Ishikawa (cell line): ENCODE measurements at regions not wholly inside any gene's neighbourhood (a gene's known extent, or its start where the extent isn't known, plus 50 kb on each side); places are given as distances from the start of the nearest gene placed in this dataset.

Source experiments
- CEBPB ChIP-seq: IDR thresholded peaks from 2 replicates; pipeline ENCODE4 v1.6.1; 2012
- CREB1 ChIP-seq: IDR thresholded peaks from 2 replicates; pipeline ENCODE4 v1.6.1; 2012; ENCODE audit warnings: low read depth
- EGR1 ChIP-seq: IDR thresholded peaks from 2 replicates; pipeline ENCODE4 v1.6.1; 2012
- EP300 ChIP-seq: IDR thresholded peaks from 2 replicates; pipeline ENCODE4 v1.6.1; 2012; ENCODE audit warnings: borderline replicate concordance
- FOXM1 ChIP-seq: IDR thresholded peaks from 2 replicates; pipeline ENCODE4 v1.6.1; 2012; ENCODE audit warnings: low read depth, borderline replicate concordance
- MAX ChIP-seq: IDR thresholded peaks from 2 replicates; pipeline ENCODE4 v1.6.1; 2012
- NFIC ChIP-seq: IDR thresholded peaks from 2 replicates; pipeline ENCODE4 v1.6.1; 2012
- RAD21 ChIP-seq: IDR thresholded peaks from 2 replicates; pipeline ENCODE4 v1.6.1; 2012; ENCODE audit warnings: low read depth
- TAF1 ChIP-seq: IDR thresholded peaks from 2 replicates; pipeline ENCODE4 v1.6.1; 2012; ENCODE audit warnings: low read depth, mild to moderate bottlenecking
- TCF12 ChIP-seq: IDR thresholded peaks from 2 replicates; pipeline ENCODE4 v1.6.1; 2012; ENCODE audit warnings: low read depth
- TEAD4 ChIP-seq: IDR thresholded peaks from 2 replicates; pipeline ENCODE4 v1.6.1; 2012
- YY1 ChIP-seq: IDR thresholded peaks from 2 replicates; pipeline ENCODE4 v1.6.1; 2012; ENCODE audit warnings: low read depth
- ZBTB7A ChIP-seq: IDR thresholded peaks from 2 replicates; pipeline ENCODE4 v1.6.1; 2012; ENCODE audit warnings: low read depth
- TF ChIP-seq, protein P1 (sequence below): IDR thresholded peaks from 2 replicates; pipeline ENCODE4 v1.6.1; 2012
- TF ChIP-seq, protein P2 (sequence below): IDR thresholded peaks from 2 replicates; pipeline ENCODE4 v1.6.1; 2012; ENCODE audit warnings: low read depth, mild to moderate bottlenecking

GRCh38 chr5:147981074-147981473, 74.7 kb upstream of the C5orf46 start:
- no peak for TF ChIP-seq EP300

DNA sequence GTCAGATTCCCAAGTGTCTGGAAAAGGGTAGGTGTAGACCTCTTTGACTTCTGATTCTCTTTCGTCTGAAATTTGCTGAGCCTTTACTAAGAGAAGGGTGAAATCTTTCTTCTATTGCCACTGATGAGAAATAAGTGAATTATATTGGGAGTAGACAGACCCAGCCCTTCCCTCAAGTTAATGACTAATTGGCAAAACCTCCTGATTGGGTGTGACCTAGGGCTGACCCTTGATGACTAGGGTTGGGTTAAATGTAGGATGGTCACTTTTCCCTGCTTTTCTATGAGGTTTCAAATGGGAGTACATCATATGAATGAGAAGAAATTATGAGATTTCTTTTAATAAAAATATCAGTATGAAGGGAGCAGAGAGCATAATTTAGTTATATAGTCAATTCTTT, 73.4 kb upstream of the C5orf46 start:
- TF ChIP-seq EGR1 = no peak
- TF ChIP-seq, protein P1, sequence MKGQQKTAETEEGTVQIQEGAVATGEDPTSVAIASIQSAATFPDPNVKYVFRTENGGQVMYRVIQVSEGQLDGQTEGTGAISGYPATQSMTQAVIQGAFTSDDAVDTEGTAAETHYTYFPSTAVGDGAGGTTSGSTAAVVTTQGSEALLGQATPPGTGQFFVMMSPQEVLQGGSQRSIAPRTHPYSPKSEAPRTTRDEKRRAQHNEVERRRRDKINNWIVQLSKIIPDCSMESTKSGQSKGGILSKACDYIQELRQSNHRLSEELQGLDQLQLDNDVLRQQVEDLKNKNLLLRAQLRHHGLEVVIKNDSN = no peak
- no peak for TF ChIP-seq TAF1
- no peak for TF ChIP-seq FOXM1
- no peak for TF ChIP-seq EP300
- TF ChIP-seq TEAD4 = no peak
- TF ChIP-seq NFIC = no peak
- no peak for TF ChIP-seq RAD21
- TF ChIP-seq TCF12 = no peak
- no peak for TF ChIP-seq YY1
- TF ChIP-seq CEBPB = no peak
- TF ChIP-seq MAX = no peak
- TF ChIP-seq CREB1 = no peak
- TF ChIP-seq, protein P2, sequence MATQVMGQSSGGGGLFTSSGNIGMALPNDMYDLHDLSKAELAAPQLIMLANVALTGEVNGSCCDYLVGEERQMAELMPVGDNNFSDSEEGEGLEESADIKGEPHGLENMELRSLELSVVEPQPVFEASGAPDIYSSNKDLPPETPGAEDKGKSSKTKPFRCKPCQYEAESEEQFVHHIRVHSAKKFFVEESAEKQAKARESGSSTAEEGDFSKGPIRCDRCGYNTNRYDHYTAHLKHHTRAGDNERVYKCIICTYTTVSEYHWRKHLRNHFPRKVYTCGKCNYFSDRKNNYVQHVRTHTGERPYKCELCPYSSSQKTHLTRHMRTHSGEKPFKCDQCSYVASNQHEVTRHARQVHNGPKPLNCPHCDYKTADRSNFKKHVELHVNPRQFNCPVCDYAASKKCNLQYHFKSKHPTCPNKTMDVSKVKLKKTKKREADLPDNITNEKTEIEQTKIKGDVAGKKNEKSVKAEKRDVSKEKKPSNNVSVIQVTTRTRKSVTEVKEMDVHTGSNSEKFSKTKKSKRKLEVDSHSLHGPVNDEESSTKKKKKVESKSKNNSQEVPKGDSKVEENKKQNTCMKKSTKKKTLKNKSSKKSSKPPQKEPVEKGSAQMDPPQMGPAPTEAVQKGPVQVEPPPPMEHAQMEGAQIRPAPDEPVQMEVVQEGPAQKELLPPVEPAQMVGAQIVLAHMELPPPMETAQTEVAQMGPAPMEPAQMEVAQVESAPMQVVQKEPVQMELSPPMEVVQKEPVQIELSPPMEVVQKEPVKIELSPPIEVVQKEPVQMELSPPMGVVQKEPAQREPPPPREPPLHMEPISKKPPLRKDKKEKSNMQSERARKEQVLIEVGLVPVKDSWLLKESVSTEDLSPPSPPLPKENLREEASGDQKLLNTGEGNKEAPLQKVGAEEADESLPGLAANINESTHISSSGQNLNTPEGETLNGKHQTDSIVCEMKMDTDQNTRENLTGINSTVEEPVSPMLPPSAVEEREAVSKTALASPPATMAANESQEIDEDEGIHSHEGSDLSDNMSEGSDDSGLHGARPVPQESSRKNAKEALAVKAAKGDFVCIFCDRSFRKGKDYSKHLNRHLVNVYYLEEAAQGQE = no peak
- no peak for TF ChIP-seq ZBTB7A

GRCh38 chr5:147972076-147972840, 65.9 kb upstream of the C5orf46 start:
- TF ChIP-seq TAF1 (no peak), ZBTB7A (no peak), EP300 (no peak), RAD21 (no peak), NFIC (no peak), CREB1 (no peak), TEAD4 (no peak), EGR1 (no peak), TCF12 (no peak), CEBPB (no peak), MAX (no peak), FOXM1 (no peak), YY1 (no peak)
- TF ChIP-seq, protein P1 = no peak
- TF ChIP-seq, protein P2 = no peak

- TF ChIP-seq RAD21 (no peak), NFIC (no peak), ZBTB7A (no peak), TCF12 (no peak), MAX (no peak), FOXM1 (no peak), TAF1 (no peak), EGR1 (no peak), CREB1 (no peak), YY1 (no peak), TEAD4 (no peak), CEBPB (no peak), EP300 (no peak)
- TF ChIP-seq, protein P2 = no peak
- TF ChIP-seq, protein P1 = no peak
These were observed 65.1 kb upstream of the C5orf46 start for GRCh38 chr5:147971472-147971871.
